ENCODE measurements at regions not wholly inside any gene's neighbourhood (a gene's known extent, or its start where the extent isn't known, plus 50 kb on each side); places are given as distances from the start of the nearest gene placed in this dataset.

DNA sequence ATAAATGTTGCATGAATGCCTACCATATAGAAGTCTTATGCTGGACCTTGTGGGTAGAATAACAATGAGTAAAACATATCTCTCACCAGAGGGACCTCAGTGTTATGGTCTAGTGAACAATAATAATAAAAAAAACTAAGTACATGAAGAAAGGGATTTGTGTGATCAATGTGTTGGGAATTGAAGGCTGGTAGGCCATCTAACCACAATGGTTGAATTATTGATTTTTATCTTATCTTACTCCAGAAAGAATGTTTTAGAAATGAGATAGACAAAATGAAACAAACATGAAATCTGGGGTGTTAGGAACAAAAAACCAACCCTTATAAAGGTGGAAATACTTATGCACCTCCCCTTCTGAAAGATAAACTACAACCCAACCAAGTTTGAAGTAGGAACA, 243.9 kb upstream of the LRIG3 start:
- Histone ChIP-seq H3K27ac (ENCODE audit: poor library complexity, severe bottlenecking) (no peak overlapping the region), H3K27me3 (ENCODE audit: insufficient read depth, poor library complexity, severe bottlenecking) (no peaks in the 10 kb centered on the region), H3K4me1 (ENCODE audit: insufficient read depth, poor library complexity, severe bottlenecking) (no peaks in the 10 kb centered on the region), H3K4me3 (ENCODE audit: severe bottlenecking) (no peak overlapping the region), H3K36me3 (ENCODE audit: low read depth) (no peaks in the 10 kb centered on the region), H3K9me3 (ENCODE audit: severe bottlenecking) (no peaks in the 10 kb centered on the region)
- DNase-seq (ENCODE audit: low spot score), result no peak
- TF ChIP-seq, protein P1, sequence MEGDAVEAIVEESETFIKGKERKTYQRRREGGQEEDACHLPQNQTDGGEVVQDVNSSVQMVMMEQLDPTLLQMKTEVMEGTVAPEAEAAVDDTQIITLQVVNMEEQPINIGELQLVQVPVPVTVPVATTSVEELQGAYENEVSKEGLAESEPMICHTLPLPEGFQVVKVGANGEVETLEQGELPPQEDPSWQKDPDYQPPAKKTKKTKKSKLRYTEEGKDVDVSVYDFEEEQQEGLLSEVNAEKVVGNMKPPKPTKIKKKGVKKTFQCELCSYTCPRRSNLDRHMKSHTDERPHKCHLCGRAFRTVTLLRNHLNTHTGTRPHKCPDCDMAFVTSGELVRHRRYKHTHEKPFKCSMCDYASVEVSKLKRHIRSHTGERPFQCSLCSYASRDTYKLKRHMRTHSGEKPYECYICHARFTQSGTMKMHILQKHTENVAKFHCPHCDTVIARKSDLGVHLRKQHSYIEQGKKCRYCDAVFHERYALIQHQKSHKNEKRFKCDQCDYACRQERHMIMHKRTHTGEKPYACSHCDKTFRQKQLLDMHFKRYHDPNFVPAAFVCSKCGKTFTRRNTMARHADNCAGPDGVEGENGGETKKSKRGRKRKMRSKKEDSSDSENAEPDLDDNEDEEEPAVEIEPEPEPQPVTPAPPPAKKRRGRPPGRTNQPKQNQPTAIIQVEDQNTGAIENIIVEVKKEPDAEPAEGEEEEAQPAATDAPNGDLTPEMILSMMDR (IDR thresholded peaks at IDR 0.05; ENCODE audit: poor library complexity, severe bottlenecking), result no peak
- ATAC-seq (ENCODE audit: low read depth), result no peak

DNA sequence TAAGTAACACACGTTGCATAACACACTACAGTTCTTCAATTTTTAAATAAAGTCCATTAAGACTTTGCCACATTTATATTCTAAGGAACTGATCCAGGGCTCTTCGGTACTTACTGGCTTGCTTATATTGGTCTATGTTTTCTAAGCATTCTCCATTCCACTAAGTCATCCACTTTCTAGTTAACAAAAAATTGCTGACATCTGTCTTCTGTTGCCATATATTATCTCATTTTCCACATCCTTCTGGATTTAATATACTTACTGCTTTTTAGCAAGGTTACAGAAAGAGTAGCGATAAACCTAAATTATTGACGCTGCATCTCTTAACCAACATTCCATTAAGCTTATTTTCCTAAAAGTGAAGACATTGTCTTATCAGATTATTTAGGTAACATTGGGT, 238.4 kb upstream of the LRIG3 start:
- no peak for ATAC-seq (ENCODE audit: low read depth)

DNA sequence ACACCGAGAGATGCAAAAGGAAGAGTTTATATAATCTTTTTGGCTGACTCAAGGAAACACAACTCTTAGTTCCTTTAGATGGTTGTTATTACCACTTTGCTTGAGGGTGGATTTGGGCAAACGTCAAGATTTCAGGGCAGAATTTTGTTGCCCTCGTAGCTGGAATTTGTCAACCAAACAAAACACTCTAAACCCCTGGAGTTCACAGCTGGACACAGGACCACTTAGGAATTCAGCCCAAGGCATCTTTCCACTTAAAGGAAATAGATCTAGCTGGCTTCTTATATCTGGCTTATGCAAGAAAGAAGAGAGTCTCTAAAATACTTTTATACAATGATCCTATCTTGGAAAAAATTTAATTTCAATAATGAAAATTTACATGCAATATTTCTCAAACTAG, 237.8 kb upstream of the LRIG3 start:
- Histone ChIP-seq H3K4me1 (ENCODE audit: insufficient read depth, poor library complexity, severe bottlenecking) (peaks cover 3% of the 10 kb centered on the region), H3K36me3 (ENCODE audit: low read depth) (no peaks in the 10 kb centered on the region), H3K27me3 (ENCODE audit: insufficient read depth, poor library complexity, severe bottlenecking) (no peaks in the 10 kb centered on the region), H3K27ac (ENCODE audit: poor library complexity, severe bottlenecking) (no peak overlapping the region), H3K4me3 (ENCODE audit: severe bottlenecking) (no peak overlapping the region), H3K9me3 (ENCODE audit: severe bottlenecking) (peaks cover 2% of the 10 kb centered on the region)
- ATAC-seq (ENCODE audit: low read depth) (no peak), DNase-seq (ENCODE audit: low spot score) (no peak)
- TF ChIP-seq, protein P1 (IDR thresholded peaks at IDR 0.05; ENCODE audit: poor library complexity, severe bottlenecking), result no peak

More for the DNA sequence above, 238.4 kb upstream of the LRIG3 start:
- TF ChIP-seq, protein P1 (IDR thresholded peaks at IDR 0.05; ENCODE audit: poor library complexity, severe bottlenecking), result no peak
- DNase-seq (ENCODE audit: low spot score), result no peak
- no peak overlapping the region for H3K4me3 ChIP-seq (ENCODE audit: severe bottlenecking)
- H3K4me1 ChIP-seq (ENCODE audit: insufficient read depth, poor library complexity, severe bottlenecking), result peaks cover 3% of the 10 kb centered on the region
- H3K27ac ChIP-seq (ENCODE audit: poor library complexity, severe bottlenecking), result no peak overlapping the region
- no peaks in the 10 kb centered on the region for H3K27me3 ChIP-seq (ENCODE audit: insufficient read depth, poor library complexity, severe bottlenecking)
- H3K36me3 ChIP-seq (ENCODE audit: low read depth), result no peaks in the 10 kb centered on the region
- peaks cover 2% of the 10 kb centered on the region for H3K9me3 ChIP-seq (ENCODE audit: severe bottlenecking)

DNA sequence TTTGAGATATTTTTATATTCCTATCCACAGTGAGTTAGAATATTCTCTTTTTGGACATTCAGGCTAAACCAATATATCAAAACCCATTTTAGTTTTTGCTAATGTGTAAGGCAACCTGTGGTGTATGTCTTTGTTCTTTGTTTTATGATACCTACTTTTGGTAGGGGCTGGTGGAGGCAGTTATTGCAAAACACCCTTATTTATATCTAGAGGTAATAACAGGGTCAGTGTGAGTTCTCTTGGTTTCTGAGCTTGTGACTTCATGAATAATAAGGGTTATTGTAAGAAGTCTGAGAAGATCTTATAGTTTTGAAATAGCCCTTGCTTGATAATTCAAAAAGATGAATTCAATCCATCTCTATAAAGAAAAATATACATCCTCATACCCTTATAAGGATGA, 235.1 kb upstream of the LRIG3 start:
- no peaks in the 10 kb centered on the region for H3K27me3 ChIP-seq (ENCODE audit: insufficient read depth, poor library complexity, severe bottlenecking)
- ATAC-seq (ENCODE audit: low read depth) (no peak), DNase-seq (ENCODE audit: low spot score) (no peak)
- TF ChIP-seq, protein P1 (IDR thresholded peaks at IDR 0.05; ENCODE audit: poor library complexity, severe bottlenecking), result no peak
- no peak overlapping the region for H3K27ac ChIP-seq (ENCODE audit: poor library complexity, severe bottlenecking)
- no peaks in the 10 kb centered on the region for H3K36me3 ChIP-seq (ENCODE audit: low read depth)
- H3K4me1 ChIP-seq (ENCODE audit: insufficient read depth, poor library complexity, severe bottlenecking), result peaks cover 3% of the 10 kb centered on the region
- no peak overlapping the region for H3K4me3 ChIP-seq (ENCODE audit: severe bottlenecking)
- H3K9me3 ChIP-seq (ENCODE audit: severe bottlenecking), result peaks cover 2% of the 10 kb centered on the region

DNA sequence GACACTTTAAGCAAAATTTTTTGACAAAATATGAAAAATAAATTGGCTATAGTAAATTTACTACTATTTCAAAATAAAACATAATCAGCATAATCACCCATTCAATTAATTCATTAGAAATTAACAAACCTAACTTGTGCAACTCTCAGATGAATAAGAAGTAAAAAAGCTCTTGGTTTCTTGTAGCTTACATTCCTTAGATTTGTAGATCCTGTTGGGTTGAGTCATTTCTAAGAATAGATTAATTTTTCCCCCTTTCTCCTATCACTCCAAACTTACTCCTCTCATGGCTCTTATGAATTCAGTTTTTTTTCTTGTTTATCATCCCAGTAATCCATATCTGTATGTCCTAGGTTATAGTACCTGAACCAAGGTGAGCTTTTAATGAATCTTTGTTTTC, 230.9 kb upstream of the LRIG3 start:
- ATAC-seq (ENCODE audit: low read depth) (no peak), DNase-seq (ENCODE audit: low spot score) (no peak)
- TF ChIP-seq, protein P1 (IDR thresholded peaks at IDR 0.05; ENCODE audit: poor library complexity, severe bottlenecking), result no peak
- no peaks in the 10 kb centered on the region for H3K9me3 ChIP-seq (ENCODE audit: severe bottlenecking)
- no peaks in the 10 kb centered on the region for H3K27me3 ChIP-seq (ENCODE audit: insufficient read depth, poor library complexity, severe bottlenecking)
- no peak overlapping the region for H3K27ac ChIP-seq (ENCODE audit: poor library complexity, severe bottlenecking)
- peaks cover 3% of the 10 kb centered on the region for H3K4me1 ChIP-seq (ENCODE audit: insufficient read depth, poor library complexity, severe bottlenecking)
- H3K4me3 ChIP-seq (ENCODE audit: severe bottlenecking), result no peak overlapping the region
- no peaks in the 10 kb centered on the region for H3K36me3 ChIP-seq (ENCODE audit: low read depth)
